ENCODE measurements at regions not wholly inside any gene's neighbourhood (a gene's known extent, or its start where the extent isn't known, plus 50 kb on each side); places are given as distances from the start of the nearest gene placed in this dataset.

- TF ChIP-seq ZNF462 (CRISPR knock-in tag; IDR thresholded peaks at IDR 0.05) = no peak
Measured at GRCh38 chr14:104422837-104423681, 156.5 kb upstream of the C14orf180 start (continued).

- Histone ChIP-seq H3K9me2 (ENCODE audit: insufficient read depth) (no peaks in the 10 kb centered on the region), H4K20me1 (replicated peaks; ENCODE audit: insufficient read depth) (no peaks in the 10 kb centered on the region), H3K27me3 (ENCODE audit: insufficient read depth) (no peaks in the 10 kb centered on the region), H3K36me3 (ENCODE audit: insufficient read depth) (no peaks in the 10 kb centered on the region), H3F3A (replicated peaks; ENCODE audit: low read depth) (no peaks in the 10 kb centered on the region), H3K4me3 (no peak overlapping the region), H3K79me2 (replicated peaks; ENCODE audit: insufficient read depth) (no peaks in the 10 kb centered on the region), H2AFZ (no peak overlapping the region), H3K4me2 (no peak overlapping the region), H3K27ac (ENCODE audit: low read depth) (no peak overlapping the region), H3K4me1 (ENCODE audit: insufficient read depth) (0 out of 2 replicates have a peak, but pooled peaks cover 3% of the 10 kb centered on the region)
- H3K9me3 Mint-ChIP-seq = no peaks in the 10 kb centered on the region
- no peak overlapping the region for H3K27ac Mint-ChIP-seq
- peaks cover 12% of the 10 kb centered on the region for H3K4me1 Mint-ChIP-seq
- no peak for ATAC-seq
- no peak overlapping the region for H3K4me3 Mint-ChIP-seq
- no peak for DNase-seq (ENCODE audit: low spot score)
- H3K36me3 Mint-ChIP-seq (ENCODE audit: low read depth) = no peaks in the 10 kb centered on the region
- H3K27me3 Mint-ChIP-seq (ENCODE audit: insufficient read depth, low read depth, poor library complexity) = peaks cover 11% of the 10 kb centered on the region
- no peak for TF ChIP-seq POLR2AphosphoS5 (IDR thresholded peaks at IDR 0.05; ENCODE audit: low read depth)
- TF ChIP-seq ZNF331 (CRISPR knock-in tag; IDR thresholded peaks at IDR 0.05; ENCODE audit: low read depth) = no peak
- TF ChIP-seq REST (IDR thresholded peaks at IDR 0.05; ENCODE audit: unreplicated experiment) = no peak
- TF ChIP-seq JUNB (IDR thresholded peaks at IDR 0.05; ENCODE audit: unreplicated experiment) = no peak
- no peak for TF ChIP-seq ZNF114 (CRISPR knock-in tag; IDR thresholded peaks at IDR 0.05)
Measured at GRCh38 chr14:104423701-104424405, 155.7 kb upstream of the C14orf180 start.

Measured in GM23338 (cell line).